ENCODE measurements at regions not wholly inside any gene's neighbourhood (a gene's known extent, or its start where the extent isn't known, plus 50 kb on each side); places are given as distances from the start of the nearest gene placed in this dataset.

GRCh38 chr1:199512037-199512710 is 515.3 kb upstream of the NR5A2 start:
- no peak for TF ChIP-seq CTCF (IDR thresholded peaks at IDR 0.05; ENCODE audit: low read length)
- TF ChIP-seq EZH2 (IDR thresholded peaks at IDR 0.05; ENCODE audit: borderline replicate concordance, low read length) = no peak

All from OCI-LY1 (cell line).